ENCODE measurements at regions not wholly inside any gene's neighbourhood (a gene's known extent, or its start where the extent isn't known, plus 50 kb on each side); places are given as distances from the start of the nearest gene placed in this dataset.

- TF ChIP-seq CTCF (conservative IDR thresholded peaks at IDR 0.05) (no peak), EZH2 (IDR thresholded peaks at IDR 0.05; ENCODE audit: low read depth) (no peak)
Measured at GRCh38 chr10:71049994-71050393, 161.6 kb upstream of the PCBD1 start.
